ENCODE measurements at regions not wholly inside any gene's neighbourhood (a gene's known extent, or its start where the extent isn't known, plus 50 kb on each side); places are given as distances from the start of the nearest gene placed in this dataset.

DNA sequence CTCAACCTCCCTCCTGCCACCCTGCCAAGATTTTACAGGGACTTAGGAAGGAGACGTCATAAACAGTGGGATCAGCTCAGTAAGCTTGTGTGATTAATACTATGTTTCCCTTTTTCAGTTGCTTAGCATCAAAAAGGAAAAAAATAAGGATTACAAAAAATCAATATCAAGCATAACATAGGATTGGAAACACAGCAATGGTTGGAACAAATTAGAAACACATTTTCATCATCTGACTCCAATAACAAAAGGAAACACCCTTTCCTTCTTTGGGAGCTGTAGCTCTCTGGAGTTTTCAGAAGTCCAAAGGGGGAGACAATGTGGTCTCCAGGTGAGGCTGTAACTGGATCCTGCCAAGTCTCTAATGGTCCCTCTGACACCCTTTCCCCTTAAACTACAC, 233.4 kb downstream of the B3GLCT start:
- no peak overlapping the region for H3K4me3 Mint-ChIP-seq

GRCh38 chr13:31433746-31434145, 234.0 kb downstream of the B3GLCT start:
- no peak overlapping the region for H3K4me3 Mint-ChIP-seq
- no peak overlapping the region for H3K27ac Mint-ChIP-seq
- peaks cover 11% of the 10 kb centered on the region for H3K27me3 Mint-ChIP-seq
- Histone ChIP-seq H3K27me3 (ENCODE audit: control insufficient read depth, insufficient read depth, low read length) (peaks cover 2% of the 10 kb centered on the region), H3K4me3 (ENCODE audit: low read depth, low read length) (no peak overlapping the region), H3K27ac (ENCODE audit: insufficient read depth, low read length, poor library complexity, severe bottlenecking) (no peak overlapping the region), H3K9me3 (ENCODE audit: control insufficient read depth in 2 of 2, low read length in 2 of 2) (no peaks in the 10 kb centered on the region), H3K4me1 (ENCODE audit: control insufficient read depth, insufficient read depth, low read length, poor library complexity, severe bottlenecking) (no peaks in the 10 kb centered on the region), H3K36me3 (ENCODE audit: control insufficient read depth, insufficient read depth, low read length) (no peaks in the 10 kb centered on the region)
- no peak for ATAC-seq (ENCODE audit: low read depth in 2 of 2)
- no peak for DNase-seq
- H3K9me3 Mint-ChIP-seq: no peaks in the 10 kb centered on the region
- no peaks in the 10 kb centered on the region for H3K36me3 Mint-ChIP-seq
- no peaks in the 10 kb centered on the region for H3K4me1 Mint-ChIP-seq

More for the DNA sequence above, 233.4 kb downstream of the B3GLCT start:
- no peaks in the 10 kb centered on the region for H3K4me1 ChIP-seq (ENCODE audit: control insufficient read depth, insufficient read depth, low read length, poor library complexity, severe bottlenecking)
- Mint-ChIP-seq H3K9me3 (no peaks in the 10 kb centered on the region), H3K36me3 (no peaks in the 10 kb centered on the region), H3K27ac (no peak overlapping the region), H3K27me3 (peaks cover 11% of the 10 kb centered on the region), H3K4me1 (no peaks in the 10 kb centered on the region)
- no peak overlapping the region for H3K4me3 ChIP-seq (ENCODE audit: low read depth, low read length)
- no peaks in the 10 kb centered on the region for H3K36me3 ChIP-seq (ENCODE audit: control insufficient read depth, insufficient read depth, low read length)
- H3K27me3 ChIP-seq (ENCODE audit: control insufficient read depth, insufficient read depth, low read length): peaks cover 2% of the 10 kb centered on the region
- H3K9me3 ChIP-seq (ENCODE audit: control insufficient read depth in 2 of 2, low read length in 2 of 2): no peaks in the 10 kb centered on the region
- H3K27ac ChIP-seq (ENCODE audit: insufficient read depth, low read length, poor library complexity, severe bottlenecking): no peak overlapping the region
- DNase-seq (no peak), ATAC-seq (ENCODE audit: low read depth in 2 of 2) (no peak)

- Mint-ChIP-seq H3K4me3 (no peak overlapping the region), H3K9me3 (no peaks in the 10 kb centered on the region), H3K4me1 (no peaks in the 10 kb centered on the region), H3K27me3 (peaks cover 12% of the 10 kb centered on the region), H3K36me3 (no peaks in the 10 kb centered on the region), H3K27ac (no peak overlapping the region)
- H3K36me3 ChIP-seq (ENCODE audit: control insufficient read depth, insufficient read depth, low read length): no peaks in the 10 kb centered on the region
- DNase-seq (no peak), ATAC-seq (ENCODE audit: low read depth in 2 of 2) (no peak)
- no peaks in the 10 kb centered on the region for H3K9me3 ChIP-seq (ENCODE audit: control insufficient read depth in 2 of 2, low read length in 2 of 2)
- H3K27me3 ChIP-seq (ENCODE audit: control insufficient read depth, insufficient read depth, low read length): peaks cover 2% of the 10 kb centered on the region
- no peaks in the 10 kb centered on the region for H3K4me1 ChIP-seq (ENCODE audit: control insufficient read depth, insufficient read depth, low read length, poor library complexity, severe bottlenecking)
- H3K4me3 ChIP-seq (ENCODE audit: low read depth, low read length): no peak overlapping the region
- no peak overlapping the region for H3K27ac ChIP-seq (ENCODE audit: insufficient read depth, low read length, poor library complexity, severe bottlenecking)
Measured at GRCh38 chr13:31434613-31435012, 234.8 kb downstream of the B3GLCT start.

GRCh38 chr13:31435536-31435935, 235.8 kb downstream of the B3GLCT start:
- peaks cover 14% of the 10 kb centered on the region for H3K27me3 Mint-ChIP-seq
- no peaks in the 10 kb centered on the region for H3K9me3 Mint-ChIP-seq

GRCh38 chr13:31436478-31436877, 236.7 kb downstream of the B3GLCT start:
- Histone ChIP-seq H3K27me3 (ENCODE audit: control insufficient read depth, insufficient read depth, low read length) (no peaks in the 10 kb centered on the region), H3K27ac (ENCODE audit: insufficient read depth, low read length, poor library complexity, severe bottlenecking) (no peak overlapping the region), H3K4me3 (ENCODE audit: low read depth, low read length) (no peak overlapping the region), H3K9me3 (ENCODE audit: control insufficient read depth in 2 of 2, low read length in 2 of 2) (no peaks in the 10 kb centered on the region), H3K36me3 (ENCODE audit: control insufficient read depth, insufficient read depth, low read length) (no peaks in the 10 kb centered on the region), H3K4me1 (ENCODE audit: control insufficient read depth, insufficient read depth, low read length, poor library complexity, severe bottlenecking) (no peaks in the 10 kb centered on the region)
- Mint-ChIP-seq H3K27ac (no peak overlapping the region), H3K27me3 (peaks cover 14% of the 10 kb centered on the region), H3K9me3 (no peaks in the 10 kb centered on the region), H3K4me1 (no peaks in the 10 kb centered on the region), H3K36me3 (no peaks in the 10 kb centered on the region), H3K4me3 (no peak overlapping the region)
- ATAC-seq (ENCODE audit: low read depth in 2 of 2) (no peak), DNase-seq (no peak)

More at GRCh38 chr13:31435536-31435935, 235.8 kb downstream of the B3GLCT start:
- Histone ChIP-seq H3K4me1 (ENCODE audit: control insufficient read depth, insufficient read depth, low read length, poor library complexity, severe bottlenecking) (no peaks in the 10 kb centered on the region), H3K4me3 (ENCODE audit: low read depth, low read length) (no peak overlapping the region), H3K9me3 (ENCODE audit: control insufficient read depth in 2 of 2, low read length in 2 of 2) (no peaks in the 10 kb centered on the region), H3K27ac (ENCODE audit: insufficient read depth, low read length, poor library complexity, severe bottlenecking) (no peak overlapping the region), H3K27me3 (ENCODE audit: control insufficient read depth, insufficient read depth, low read length) (peaks cover 2% of the 10 kb centered on the region), H3K36me3 (ENCODE audit: control insufficient read depth, insufficient read depth, low read length) (no peaks in the 10 kb centered on the region)
- Mint-ChIP-seq H3K4me3 (no peak overlapping the region), H3K36me3 (no peaks in the 10 kb centered on the region), H3K4me1 (no peaks in the 10 kb centered on the region), H3K27ac (no peak overlapping the region)
- no peak for ATAC-seq (ENCODE audit: low read depth in 2 of 2)
- DNase-seq: no peak

DNA sequence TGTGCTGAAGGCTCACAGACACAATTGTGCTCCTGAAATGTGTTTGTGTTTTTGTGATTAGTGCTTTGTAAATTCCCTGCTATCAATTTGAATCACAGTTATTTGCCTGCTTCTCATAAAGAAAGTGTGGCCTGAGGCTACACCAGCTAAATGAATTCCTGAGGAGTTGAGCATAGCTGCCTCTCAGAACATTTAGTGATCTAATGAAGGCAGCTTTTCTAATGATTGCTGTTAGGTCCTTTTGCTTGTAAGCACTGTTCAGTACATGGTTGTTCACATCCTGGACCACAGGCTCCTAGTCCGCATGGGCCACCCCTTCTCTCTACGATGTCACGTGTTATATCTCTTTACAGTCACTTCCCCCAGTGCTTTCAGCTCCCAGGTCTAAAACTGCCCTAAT, 238.2 kb downstream of the B3GLCT start:
- Mint-ChIP-seq H3K27ac (no peak overlapping the region), H3K36me3 (no peaks in the 10 kb centered on the region), H3K4me1 (no peaks in the 10 kb centered on the region), H3K9me3 (no peaks in the 10 kb centered on the region), H3K4me3 (no peak overlapping the region), H3K27me3 (peaks cover 19% of the 10 kb centered on the region)
- Histone ChIP-seq H3K4me1 (ENCODE audit: control insufficient read depth, insufficient read depth, low read length, poor library complexity, severe bottlenecking) (no peaks in the 10 kb centered on the region), H3K27ac (ENCODE audit: insufficient read depth, low read length, poor library complexity, severe bottlenecking) (no peak overlapping the region), H3K4me3 (ENCODE audit: low read depth, low read length) (no peak overlapping the region), H3K36me3 (ENCODE audit: control insufficient read depth, insufficient read depth, low read length) (no peaks in the 10 kb centered on the region), H3K9me3 (ENCODE audit: control insufficient read depth in 2 of 2, low read length in 2 of 2) (no peaks in the 10 kb centered on the region), H3K27me3 (ENCODE audit: control insufficient read depth, insufficient read depth, low read length) (no peaks in the 10 kb centered on the region)
- DNase-seq (no peak), ATAC-seq (ENCODE audit: low read depth in 2 of 2) (no peak)

GRCh38 chr13:31440132-31440531, 240.4 kb downstream of the B3GLCT start:
- Histone ChIP-seq H3K9me3 (ENCODE audit: control insufficient read depth in 2 of 2, low read length in 2 of 2) (no peaks in the 10 kb centered on the region), H3K4me3 (ENCODE audit: low read depth, low read length) (no peak overlapping the region), H3K4me1 (ENCODE audit: control insufficient read depth, insufficient read depth, low read length, poor library complexity, severe bottlenecking) (no peaks in the 10 kb centered on the region), H3K36me3 (ENCODE audit: control insufficient read depth, insufficient read depth, low read length) (no peaks in the 10 kb centered on the region), H3K27me3 (ENCODE audit: control insufficient read depth, insufficient read depth, low read length) (no peaks in the 10 kb centered on the region), H3K27ac (ENCODE audit: insufficient read depth, low read length, poor library complexity, severe bottlenecking) (no peak overlapping the region)
- H3K4me1 Mint-ChIP-seq: no peaks in the 10 kb centered on the region
- ATAC-seq (ENCODE audit: low read depth in 2 of 2) (no peak), DNase-seq (no peak)
- H3K4me3 Mint-ChIP-seq: no peak overlapping the region
- H3K9me3 Mint-ChIP-seq: no peaks in the 10 kb centered on the region
- H3K27me3 Mint-ChIP-seq: peaks cover 21% of the 10 kb centered on the region
- H3K27ac Mint-ChIP-seq: no peak overlapping the region
- no peaks in the 10 kb centered on the region for H3K36me3 Mint-ChIP-seq

DNA sequence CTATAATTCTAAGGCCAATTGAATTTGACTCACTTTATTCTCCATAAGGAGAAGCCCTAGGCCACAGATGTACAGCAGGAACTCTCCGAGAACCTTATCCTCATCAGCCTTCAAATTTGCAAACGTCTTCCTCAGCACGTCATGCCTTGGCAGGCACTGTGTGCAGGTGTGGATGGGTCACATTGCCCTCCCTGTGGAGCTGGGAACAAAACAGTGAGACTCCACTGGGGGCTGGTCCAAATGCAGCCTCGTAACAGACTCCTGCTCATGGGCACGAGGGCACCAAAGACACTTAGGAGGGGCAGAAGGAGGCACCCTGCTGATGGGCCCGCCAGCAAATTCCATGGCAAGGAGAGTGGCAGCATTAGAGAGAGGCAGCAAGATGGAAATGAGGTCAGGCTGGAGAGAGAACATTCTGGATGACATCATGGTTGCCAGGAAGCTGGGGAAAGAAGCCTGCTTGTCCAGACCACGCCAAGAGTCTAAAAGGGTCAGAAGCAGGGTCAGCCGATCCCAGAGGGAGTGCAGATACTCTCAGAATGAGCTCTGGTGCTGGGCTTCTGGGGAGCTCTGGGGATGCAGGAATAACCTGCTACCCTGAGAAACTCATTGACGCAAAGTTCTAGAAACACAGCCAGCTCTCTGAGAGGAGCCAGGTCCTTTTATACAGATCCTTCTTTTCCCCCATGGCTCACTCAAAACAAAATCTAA, 242.2 kb downstream of the B3GLCT start:
- no peak overlapping the region for H3K27ac ChIP-seq (ENCODE audit: insufficient read depth, low read length, poor library complexity, severe bottlenecking)
- Mint-ChIP-seq H3K9me3 (no peaks in the 10 kb centered on the region), H3K4me1 (no peaks in the 10 kb centered on the region), H3K27me3 (peaks cover 21% of the 10 kb centered on the region), H3K36me3 (no peaks in the 10 kb centered on the region), H3K4me3 (no peak overlapping the region), H3K27ac (no peak overlapping the region)
- no peaks in the 10 kb centered on the region for H3K27me3 ChIP-seq (ENCODE audit: control insufficient read depth, insufficient read depth, low read length)
- no peaks in the 10 kb centered on the region for H3K36me3 ChIP-seq (ENCODE audit: control insufficient read depth, insufficient read depth, low read length)
- H3K4me3 ChIP-seq (ENCODE audit: low read depth, low read length): no peak overlapping the region
- no peaks in the 10 kb centered on the region for H3K9me3 ChIP-seq (ENCODE audit: control insufficient read depth in 2 of 2, low read length in 2 of 2)
- H3K4me1 ChIP-seq (ENCODE audit: control insufficient read depth, insufficient read depth, low read length, poor library complexity, severe bottlenecking): no peaks in the 10 kb centered on the region
- DNase-seq (no peak), ATAC-seq (ENCODE audit: low read depth in 2 of 2) (no peak)
